Gastroesophageal sphincter (tissue), 4 donors: ENCODE measurements at regions not wholly inside any gene's neighbourhood (a gene's known extent, or its start where the extent isn't known, plus 50 kb on each side); places are given as distances from the start of the nearest gene placed in this dataset.

Source experiments
- ATAC-seq: fragments of 150-250 bp; one replicate; pipeline ENCODE4 v1.9.1; 2016; ENCODE audit warnings: mild to moderate bottlenecking, moderate library complexity
- H3K27ac ChIP-seq, 4 donors: fragments of 200-600 bp; sonication (generic) in 3 of 4; 1 replicate in 3 of 4; 2 replicates in 1 of 4; pipeline ENCODE4 v1.5.1; 2016 to 2019
- H3K27me3 ChIP-seq: fragments of 200-600 bp; sonication (generic); one replicate; pipeline ENCODE4 v1.5.1; 2019
- H3K36me3 ChIP-seq, 2 donors: fragments of 200-600 bp; sonication (generic); one replicate each; pipeline ENCODE4 v1.5.1; 2019; ENCODE audit warnings: control low read depth in 1 of 2
- H3K4me1 ChIP-seq, 3 donors: fragments of 200-600 bp; sonication (generic); 1 replicate in 2 of 3; 2 replicates in 1 of 3; pipeline ENCODE4 v1.5.1; 2016 to 2019; ENCODE audit warnings: control low read depth in 2 of 3
- H3K4me3 ChIP-seq, 2 donors: fragments of 200-600 bp; sonication (generic); one replicate each; pipeline ENCODE4 v1.5.1; 2019; ENCODE audit warnings: mild to moderate bottlenecking in 1 of 2, moderate library complexity in 1 of 2
- H3K9me3 ChIP-seq, 3 donors: fragments of 200-600 bp; sonication (generic); one replicate each; pipeline ENCODE4 v1.5.1; 2017 to 2019; ENCODE audit warnings: control low read depth in 2 of 3
- EP300 ChIP-seq: sonication (generic); formaldehyde crosslinking; IDR thresholded peaks from one replicate; pipeline ENCODE4 v1.6.1; 2017; ENCODE audit warnings: antibody characterized with exemption, mild to moderate bottlenecking
- POLR2A ChIP-seq, 2 donors: fragments of 450-650 bp; IDR thresholded peaks; one replicate each; pipeline ENCODE4 v1.6.1; 2017; ENCODE audit warnings: antibody characterized with exemption in 2 of 2, mild to moderate bottlenecking in 2 of 2, moderate library complexity in 1 of 2
- POLR2AphosphoS5 ChIP-seq: sonication (generic); formaldehyde crosslinking; IDR thresholded peaks from one replicate; pipeline ENCODE4 v1.6.1; 2017; ENCODE audit warnings: antibody characterized with exemption
- WGBS, 2 donors: methylation state at CpG; one replicate each; pipeline ENCODE4 v1.1.5; 2018; ENCODE audit warnings: low coverage in 1 of 2; 5-methylcytosine and 5-hydroxymethylcytosine counted together
- TF ChIP-seq, protein P1 (sequence below), 4 experiments: fragments of 200-600 bp in 2 of 4; fragments of 450-650 bp in 2 of 4; sonication (generic) in 1 of 4; IDR thresholded peaks; one replicate each; pipeline ENCODE4 v1.5.1; 2017 to 2019; ENCODE audit warnings: antibody characterized with exemption in 4 of 4, mild to moderate bottlenecking in 2 of 4, moderate library complexity in 2 of 4

DNA sequence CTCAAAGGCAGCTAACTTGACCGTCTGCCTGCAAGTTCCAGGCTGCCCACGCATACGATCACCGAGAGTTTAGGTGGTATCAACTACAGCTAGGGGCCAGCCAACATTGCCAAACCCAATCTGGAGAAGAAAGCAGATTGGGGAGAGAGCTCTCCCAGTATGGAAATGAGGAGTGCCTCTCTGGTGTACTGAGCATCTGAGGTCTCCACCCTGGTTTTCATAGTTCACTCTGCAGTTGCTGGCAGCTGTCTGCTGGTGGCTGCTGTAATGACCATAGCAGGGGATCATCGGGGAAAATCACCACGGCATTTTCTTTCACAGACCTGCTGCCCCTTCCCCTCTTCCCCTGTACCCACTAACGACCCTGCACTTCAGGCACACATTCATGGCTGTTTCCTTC lies 201.7 kb downstream of the NUFIP1 start:
- Histone ChIP-seq H3K27me3 (no peaks in the 10 kb centered on the region), H3K4me1 (peaks cover 0 to 6% (median 3%) of the 10 kb centered on the region in 3 donors), H3K9me3 (no peaks in the 10 kb centered on the region), H3K36me3 (no peaks in the 10 kb centered on the region), H3K27ac (no peak overlapping the region), H3K4me3 (no peak overlapping the region)
- ATAC-seq: no peak
- TF ChIP-seq POLR2A (IDR thresholded peaks at IDR 0.05) (no peak), EP300 (no peak), POLR2AphosphoS5 (no peak)
- TF ChIP-seq, protein P1, sequence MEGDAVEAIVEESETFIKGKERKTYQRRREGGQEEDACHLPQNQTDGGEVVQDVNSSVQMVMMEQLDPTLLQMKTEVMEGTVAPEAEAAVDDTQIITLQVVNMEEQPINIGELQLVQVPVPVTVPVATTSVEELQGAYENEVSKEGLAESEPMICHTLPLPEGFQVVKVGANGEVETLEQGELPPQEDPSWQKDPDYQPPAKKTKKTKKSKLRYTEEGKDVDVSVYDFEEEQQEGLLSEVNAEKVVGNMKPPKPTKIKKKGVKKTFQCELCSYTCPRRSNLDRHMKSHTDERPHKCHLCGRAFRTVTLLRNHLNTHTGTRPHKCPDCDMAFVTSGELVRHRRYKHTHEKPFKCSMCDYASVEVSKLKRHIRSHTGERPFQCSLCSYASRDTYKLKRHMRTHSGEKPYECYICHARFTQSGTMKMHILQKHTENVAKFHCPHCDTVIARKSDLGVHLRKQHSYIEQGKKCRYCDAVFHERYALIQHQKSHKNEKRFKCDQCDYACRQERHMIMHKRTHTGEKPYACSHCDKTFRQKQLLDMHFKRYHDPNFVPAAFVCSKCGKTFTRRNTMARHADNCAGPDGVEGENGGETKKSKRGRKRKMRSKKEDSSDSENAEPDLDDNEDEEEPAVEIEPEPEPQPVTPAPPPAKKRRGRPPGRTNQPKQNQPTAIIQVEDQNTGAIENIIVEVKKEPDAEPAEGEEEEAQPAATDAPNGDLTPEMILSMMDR (IDR thresholded peaks at IDR 0.05): no peak
- 14 to 63% methylated on average over 1 to 3 of the region's 7 CpGs for WGBS, 2 donors

DNA sequence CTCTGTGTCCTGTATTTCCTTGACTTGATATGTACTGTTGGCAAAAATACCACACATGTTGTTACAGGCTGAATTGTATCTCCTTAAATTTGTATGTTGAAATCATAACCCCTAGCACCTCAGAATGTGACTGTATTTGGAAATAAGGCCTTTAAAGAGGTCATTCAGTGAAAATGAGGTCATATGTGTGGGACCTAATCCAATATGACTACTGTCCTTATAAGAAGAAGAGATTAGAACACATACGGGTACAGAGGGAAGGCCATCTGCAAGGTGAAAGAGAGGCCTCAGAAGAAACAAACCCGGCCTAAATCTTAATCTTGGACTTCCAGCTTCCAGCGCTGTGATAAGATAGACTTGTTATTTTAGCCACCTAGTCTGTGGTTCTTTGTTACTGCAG lies 202.5 kb downstream of the NUFIP1 start:
- Histone ChIP-seq H3K4me3 (no peak overlapping the region), H3K27ac (no peak overlapping the region), H3K4me1 (peaks cover 0 to 6% (median 3%) of the 10 kb centered on the region in 3 donors), H3K36me3 (no peaks in the 10 kb centered on the region), H3K9me3 (no peaks in the 10 kb centered on the region), H3K27me3 (no peaks in the 10 kb centered on the region)
- no peak for ATAC-seq
- TF ChIP-seq, protein P1 (IDR thresholded peaks at IDR 0.05): no peak
- no peak for TF ChIP-seq POLR2A (IDR thresholded peaks at IDR 0.05)
- TF ChIP-seq POLR2AphosphoS5: no peak
- TF ChIP-seq EP300: no peak
- 51 to 64% methylated on average over 3 of the region's 3 CpGs for WGBS, 2 donors

DNA sequence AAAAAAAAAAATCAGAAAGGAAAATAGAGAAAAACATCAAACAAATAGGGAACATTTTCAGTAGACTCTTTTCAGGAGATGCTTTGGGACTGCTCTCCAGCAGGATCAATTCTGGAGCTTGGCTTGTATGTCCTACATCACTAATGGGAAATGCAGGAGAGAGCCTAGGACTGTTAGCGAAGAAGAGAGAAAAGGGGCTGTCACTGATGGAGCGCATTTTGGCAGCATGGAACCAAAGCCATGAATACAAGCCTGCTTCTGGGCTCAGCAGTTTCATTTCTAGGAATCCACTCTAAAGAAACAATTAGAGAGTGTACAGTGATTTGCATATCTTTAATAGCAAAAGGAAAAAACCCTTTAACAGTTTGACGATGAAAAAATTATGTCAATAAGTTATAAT lies 203.9 kb downstream of the NUFIP1 start:
- 94 to 100% methylated on average over 1 to 3 of the region's 3 CpGs for WGBS, 2 donors
- no peaks in the 10 kb centered on the region for H3K9me3 ChIP-seq

DNA sequence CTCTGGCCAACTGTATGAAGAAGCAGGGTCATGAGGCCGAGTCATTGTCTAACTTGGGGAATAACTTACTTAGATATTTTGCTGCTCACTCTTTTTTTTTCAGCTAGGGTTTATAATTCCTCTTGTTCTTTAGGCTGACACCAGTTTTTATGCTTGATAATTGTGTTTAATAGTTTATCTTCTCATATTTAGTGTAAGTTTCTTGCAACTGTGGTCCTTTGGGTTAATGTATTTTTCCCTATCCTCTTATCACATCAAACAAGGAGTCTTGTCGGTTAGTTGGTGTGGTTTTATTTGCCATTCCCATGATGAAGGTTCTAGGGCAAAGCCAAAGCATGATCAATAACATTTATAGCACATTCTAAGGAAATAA lies 204.6 kb downstream of the NUFIP1 start:
- no peak overlapping the region for H3K27ac ChIP-seq
- peaks cover 0 to 6% (median 3%) of the 10 kb centered on the region in 3 donors for H3K4me1 ChIP-seq
- no peaks in the 10 kb centered on the region for H3K27me3 ChIP-seq
- H3K36me3 ChIP-seq: no peaks in the 10 kb centered on the region
- H3K9me3 ChIP-seq: no peaks in the 10 kb centered on the region
- TF ChIP-seq, protein P1 (IDR thresholded peaks at IDR 0.05): no peak
- no peak for TF ChIP-seq POLR2A (IDR thresholded peaks at IDR 0.05)
- TF ChIP-seq EP300: no peak
- TF ChIP-seq POLR2AphosphoS5: no peak
- no peak overlapping the region for H3K4me3 ChIP-seq
- no peak for ATAC-seq
- 84 to 100% methylated on average over 2 of the region's 2 CpGs for WGBS, 2 donors

More for the DNA sequence above, 203.9 kb downstream of the NUFIP1 start:
- no peak overlapping the region for H3K4me3 ChIP-seq
- no peak overlapping the region for H3K27ac ChIP-seq
- H3K36me3 ChIP-seq: no peaks in the 10 kb centered on the region
- no peak for ATAC-seq
- no peak for TF ChIP-seq POLR2AphosphoS5
- TF ChIP-seq POLR2A (IDR thresholded peaks at IDR 0.05): no peak
- TF ChIP-seq, protein P1 (IDR thresholded peaks at IDR 0.05): no peak
- TF ChIP-seq EP300: no peak
- peaks cover 0 to 6% (median 3%) of the 10 kb centered on the region in 3 donors for H3K4me1 ChIP-seq
- H3K27me3 ChIP-seq: no peaks in the 10 kb centered on the region

DNA sequence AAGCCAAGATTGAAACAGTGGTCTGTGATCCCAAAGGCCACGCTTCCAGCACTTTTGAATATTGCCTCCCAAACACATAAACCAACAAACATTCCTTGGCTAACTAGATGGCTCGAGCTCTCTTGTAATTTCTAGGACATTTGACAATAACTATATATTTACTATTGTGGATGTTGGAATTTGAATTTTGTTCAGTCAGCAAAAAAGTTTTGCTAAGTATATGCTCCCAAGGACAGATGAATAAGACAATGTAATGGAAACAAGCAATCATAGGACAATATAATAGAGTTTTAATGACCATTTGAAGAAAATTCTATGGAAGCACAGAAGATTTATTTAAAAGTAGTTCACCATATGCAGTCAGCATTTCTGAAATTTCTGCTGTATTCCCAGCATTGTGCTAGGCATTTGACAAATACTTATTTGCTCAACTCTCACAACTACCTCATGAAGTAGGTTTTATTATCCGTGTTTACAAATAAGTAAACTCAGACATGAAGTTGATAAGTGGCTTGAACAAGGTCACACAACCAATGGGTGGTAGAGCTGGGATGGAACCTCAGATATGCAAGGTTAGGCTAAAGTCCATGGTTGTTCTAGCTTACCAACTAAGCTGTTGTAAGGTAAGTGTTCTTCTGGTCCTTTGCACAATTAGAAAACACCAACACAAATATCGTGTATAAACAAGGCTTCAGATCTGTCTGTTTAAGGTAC lies 205.1 kb downstream of the NUFIP1 start:
- Histone ChIP-seq H3K9me3 (no peaks in the 10 kb centered on the region), H3K36me3 (no peaks in the 10 kb centered on the region), H3K27me3 (no peaks in the 10 kb centered on the region), H3K27ac (no peak overlapping the region), H3K4me3 (no peak overlapping the region), H3K4me1 (peaks cover 0 to 6% (median 3%) of the 10 kb centered on the region in 3 donors)
- no peak for ATAC-seq
- WGBS, 2 donors: 84 to 88% methylated on average over 3 to 4 of the region's 4 CpGs
- TF ChIP-seq POLR2AphosphoS5: no peak
- TF ChIP-seq POLR2A (IDR thresholded peaks at IDR 0.05): no peak
- no peak for TF ChIP-seq EP300
- TF ChIP-seq, protein P1 (IDR thresholded peaks at IDR 0.05): no peak
